DOHH2 (cell line): ENCODE measurements at regions not wholly inside any gene's neighbourhood (a gene's known extent, or its start where the extent isn't known, plus 50 kb on each side); places are given as distances from the start of the nearest gene placed in this dataset.

Source experiments
- EZH2phosphoT487 ChIP-seq: fragments of 200-600 bp; sonication (generic); IDR thresholded peaks from 2 replicates; pipeline ENCODE4 v1.6.1; 2017; ENCODE audit warnings: borderline replicate concordance, mild to moderate bottlenecking, antibody characterized with exemption, low read length, moderate library complexity, mixed read lengths
- TF ChIP-seq, protein P1 (sequence below): fragments of 200-600 bp; sonication (generic); IDR thresholded peaks from one replicate; pipeline ENCODE4 v1.5.1; 2014; ENCODE audit warnings: antibody characterized with exemption, mild to moderate bottlenecking, low read depth, low read length; ENCODE audit not compliant: poor library complexity, severe bottlenecking

DNA sequence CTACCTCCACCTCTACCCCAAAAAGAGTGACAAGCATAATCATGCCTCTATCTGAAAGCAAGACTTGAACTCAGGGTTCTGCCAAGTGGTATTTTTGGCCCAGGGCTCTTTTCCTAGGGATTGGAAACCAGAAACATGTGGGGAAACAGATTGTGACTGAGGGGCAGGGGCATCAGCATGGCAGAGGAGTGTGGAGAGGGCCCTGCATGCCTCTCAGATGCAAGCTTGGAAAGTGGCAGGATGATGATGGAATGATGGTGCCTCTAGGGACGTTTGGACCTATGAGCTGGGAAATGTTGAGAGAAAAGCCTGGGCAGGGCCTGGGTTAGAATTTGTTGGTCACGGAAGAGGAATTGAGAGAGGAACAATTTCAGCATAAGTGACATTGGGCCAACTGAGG, 78.4 kb upstream of the LEP start:
- TF ChIP-seq, protein P1, sequence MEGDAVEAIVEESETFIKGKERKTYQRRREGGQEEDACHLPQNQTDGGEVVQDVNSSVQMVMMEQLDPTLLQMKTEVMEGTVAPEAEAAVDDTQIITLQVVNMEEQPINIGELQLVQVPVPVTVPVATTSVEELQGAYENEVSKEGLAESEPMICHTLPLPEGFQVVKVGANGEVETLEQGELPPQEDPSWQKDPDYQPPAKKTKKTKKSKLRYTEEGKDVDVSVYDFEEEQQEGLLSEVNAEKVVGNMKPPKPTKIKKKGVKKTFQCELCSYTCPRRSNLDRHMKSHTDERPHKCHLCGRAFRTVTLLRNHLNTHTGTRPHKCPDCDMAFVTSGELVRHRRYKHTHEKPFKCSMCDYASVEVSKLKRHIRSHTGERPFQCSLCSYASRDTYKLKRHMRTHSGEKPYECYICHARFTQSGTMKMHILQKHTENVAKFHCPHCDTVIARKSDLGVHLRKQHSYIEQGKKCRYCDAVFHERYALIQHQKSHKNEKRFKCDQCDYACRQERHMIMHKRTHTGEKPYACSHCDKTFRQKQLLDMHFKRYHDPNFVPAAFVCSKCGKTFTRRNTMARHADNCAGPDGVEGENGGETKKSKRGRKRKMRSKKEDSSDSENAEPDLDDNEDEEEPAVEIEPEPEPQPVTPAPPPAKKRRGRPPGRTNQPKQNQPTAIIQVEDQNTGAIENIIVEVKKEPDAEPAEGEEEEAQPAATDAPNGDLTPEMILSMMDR = no peak
- no peak for TF ChIP-seq EZH2phosphoT487
